ENCODE measurements at regions not wholly inside any gene's neighbourhood (a gene's known extent, or its start where the extent isn't known, plus 50 kb on each side); places are given as distances from the start of the nearest gene placed in this dataset.

DNA sequence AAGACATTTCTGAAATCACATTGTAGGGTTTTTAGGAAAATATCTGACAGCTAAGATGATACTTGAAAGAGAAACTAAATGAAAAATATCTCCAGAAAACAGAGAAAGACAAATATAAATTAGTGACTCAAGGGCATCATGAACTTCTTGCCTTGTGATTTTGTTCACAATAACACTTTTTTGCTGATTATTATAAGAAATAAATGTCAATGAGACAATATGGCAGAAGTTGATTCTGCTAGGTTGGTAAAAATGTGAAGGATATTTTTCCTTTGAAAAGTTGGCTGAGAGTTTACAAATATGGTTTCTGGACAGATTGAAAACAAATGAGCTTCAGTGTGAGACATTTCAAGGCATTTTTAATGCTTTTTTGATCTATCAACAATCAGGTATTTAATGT, 1631.2 kb upstream of the ACVR2A start:
- Mint-ChIP-seq H3K9me3 (peaks cover 0 to 6% (median 4%) of the 10 kb centered on the region in 3 donors), H3K4me1 (no peaks in the 10 kb centered on the region), H3K27ac (no peak overlapping the region), H3K4me3 (no peak overlapping the region), H3K27me3 (no peaks in the 10 kb centered on the region), H3K36me3 (no peaks in the 10 kb centered on the region)

DNA sequence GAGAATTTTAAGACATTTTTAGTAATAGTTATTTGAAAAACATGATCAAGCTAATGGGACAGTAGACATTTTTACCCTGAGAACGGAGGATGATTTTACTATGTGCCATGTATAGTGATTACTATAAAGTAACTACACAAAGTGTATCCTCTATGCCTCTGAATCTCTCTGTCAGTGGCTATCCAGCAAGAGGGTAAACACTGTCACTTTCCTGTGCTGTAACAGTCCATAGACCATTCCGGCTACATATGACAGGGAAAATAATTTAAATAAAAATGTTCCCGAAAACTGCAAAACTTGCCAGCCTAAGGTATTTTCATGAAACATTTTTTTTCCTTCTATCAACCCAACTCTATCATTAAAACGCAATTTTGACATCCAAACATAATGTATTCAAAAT, 1632.2 kb upstream of the ACVR2A start:
- Mint-ChIP-seq H3K27ac (no peak overlapping the region), H3K4me1 (no peaks in the 10 kb centered on the region), H3K36me3 (no peaks in the 10 kb centered on the region), H3K4me3 (no peak overlapping the region), H3K27me3 (no peaks in the 10 kb centered on the region), H3K9me3 (peaks cover 0 to 6% (median 4%) of the 10 kb centered on the region in 3 donors)

DNA sequence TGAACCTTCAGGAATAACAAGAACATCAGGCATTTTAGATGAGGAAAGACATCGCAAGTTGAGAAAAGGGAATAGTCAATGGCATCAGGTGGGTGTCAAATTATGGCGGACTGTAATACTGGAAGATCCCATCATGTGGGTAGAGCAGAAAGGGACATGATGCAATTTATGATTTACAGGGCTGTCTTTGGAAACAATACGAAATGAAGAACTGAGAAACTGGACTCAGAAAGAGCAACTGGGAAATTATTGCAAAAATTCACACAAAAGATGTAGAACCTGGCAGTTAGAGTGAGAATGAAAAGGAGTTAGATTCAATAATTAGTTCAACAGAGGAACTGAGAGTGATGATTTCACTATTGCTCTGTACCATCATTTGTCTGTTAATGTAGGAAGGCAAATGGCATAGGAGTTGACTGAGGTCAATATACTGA, 1635.0 kb upstream of the ACVR2A start:
- H3K27me3 Mint-ChIP-seq = no peaks in the 10 kb centered on the region
- no peak overlapping the region for H3K4me3 Mint-ChIP-seq
- no peaks in the 10 kb centered on the region for H3K36me3 Mint-ChIP-seq
- H3K9me3 Mint-ChIP-seq = peaks cover 0 to 6% (median 2%) of the 10 kb centered on the region in 3 donors
- no peaks in the 10 kb centered on the region for H3K4me1 Mint-ChIP-seq
- H3K27ac Mint-ChIP-seq = no peak overlapping the region

DNA sequence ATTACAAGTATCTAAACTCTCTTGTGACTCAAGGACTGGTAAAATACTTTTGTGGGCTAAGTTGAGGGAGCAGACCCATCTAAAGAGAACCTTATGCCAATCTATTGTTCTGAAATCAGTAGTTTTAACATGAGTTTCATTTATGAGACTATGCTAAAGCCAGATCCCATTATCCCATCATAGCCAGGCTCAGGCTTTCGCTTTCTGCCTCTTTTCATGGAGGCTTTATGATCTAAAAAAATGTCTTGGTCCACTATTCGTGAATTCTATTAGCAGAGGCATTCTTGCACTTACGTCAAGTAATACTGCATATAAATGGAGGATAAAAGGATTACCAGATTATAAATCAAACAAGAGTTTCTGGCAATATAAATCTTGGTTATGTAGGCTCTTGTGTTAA, 1636.9 kb upstream of the ACVR2A start:
- H3K4me1 Mint-ChIP-seq = no peaks in the 10 kb centered on the region
- H3K4me3 Mint-ChIP-seq = no peak overlapping the region
- H3K27me3 Mint-ChIP-seq = no peaks in the 10 kb centered on the region
- H3K9me3 Mint-ChIP-seq = peaks cover 0 to 6% (median 2%) of the 10 kb centered on the region in 3 donors
- H3K27ac Mint-ChIP-seq = no peak overlapping the region
- H3K36me3 Mint-ChIP-seq = no peaks in the 10 kb centered on the region

DNA sequence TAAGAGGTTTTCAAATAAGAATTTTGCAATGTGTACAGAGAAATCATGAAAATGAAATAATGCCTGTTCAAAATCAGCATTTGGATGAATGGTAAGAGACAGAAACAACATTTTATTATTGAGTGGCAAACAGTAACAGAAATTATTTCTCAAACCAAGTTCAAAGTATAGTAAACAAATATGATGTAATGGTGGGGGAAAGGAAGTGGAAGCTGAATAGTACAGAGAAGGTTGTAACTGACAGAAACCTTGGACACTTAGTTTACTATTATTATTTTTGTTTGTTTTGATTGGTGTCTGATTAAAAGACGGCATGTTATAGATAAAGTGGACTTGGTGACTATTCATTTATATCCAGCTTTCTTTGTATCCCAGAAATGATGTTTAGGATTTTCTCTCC, 1637.4 kb upstream of the ACVR2A start:
- Mint-ChIP-seq H3K36me3 (no peaks in the 10 kb centered on the region), H3K4me1 (no peaks in the 10 kb centered on the region), H3K9me3 (peaks cover 0 to 6% (median 2%) of the 10 kb centered on the region in 3 donors), H3K4me3 (no peak overlapping the region), H3K27ac (no peak overlapping the region), H3K27me3 (no peaks in the 10 kb centered on the region)

DNA sequence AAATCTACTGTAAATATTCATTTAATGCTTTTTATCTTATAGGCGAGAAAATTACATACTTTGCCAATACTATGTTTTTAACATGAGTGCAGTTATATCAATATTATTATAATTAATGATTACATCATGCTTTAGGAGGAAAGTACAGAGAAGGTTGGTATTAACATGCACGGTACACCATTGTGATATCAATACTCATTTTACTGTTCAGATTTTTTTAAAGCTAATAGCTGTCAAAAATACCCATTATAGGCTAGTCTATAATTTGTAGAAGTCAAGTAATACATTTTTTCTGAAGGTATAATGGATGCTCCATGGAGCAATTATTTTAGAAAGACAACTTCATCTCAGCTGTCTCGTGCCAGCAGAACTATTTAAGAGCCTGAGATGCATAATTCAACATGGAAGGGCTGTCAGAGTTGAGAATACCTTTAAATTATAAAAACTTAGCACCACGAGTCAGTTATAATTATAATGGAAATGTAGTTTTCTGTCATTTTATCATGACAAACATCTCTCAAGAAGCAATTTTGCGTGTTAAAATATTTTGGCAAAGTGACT, 1641.7 kb upstream of the ACVR2A start:
- H3K4me1 Mint-ChIP-seq = no peaks in the 10 kb centered on the region
- no peaks in the 10 kb centered on the region for H3K9me3 Mint-ChIP-seq
- no peaks in the 10 kb centered on the region for H3K36me3 Mint-ChIP-seq
- H3K4me3 Mint-ChIP-seq = no peak overlapping the region
- H3K27ac Mint-ChIP-seq = no peak overlapping the region
- H3K27me3 Mint-ChIP-seq = no peaks in the 10 kb centered on the region

DNA sequence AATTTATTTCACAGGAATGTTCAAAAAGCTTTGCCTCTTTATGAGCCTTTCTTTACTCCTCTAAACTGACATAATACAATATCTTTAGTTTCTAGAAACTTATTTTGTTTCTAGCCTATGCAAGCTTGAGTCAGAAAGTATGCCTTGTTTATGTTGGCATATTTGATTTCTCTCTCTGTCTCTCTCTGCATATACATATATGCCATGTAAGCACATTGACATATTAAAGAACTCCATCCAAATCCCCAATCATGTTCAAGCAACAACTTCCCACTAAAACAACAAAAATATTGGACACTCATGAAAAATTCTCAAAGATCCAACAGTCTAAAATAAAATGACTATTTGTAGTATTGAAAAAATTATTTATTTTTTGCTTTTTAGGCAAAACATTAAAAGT, 1651.2 kb upstream of the ACVR2A start:
- Mint-ChIP-seq H3K27me3 (no peaks in the 10 kb centered on the region), H3K27ac (no peak overlapping the region), H3K36me3 (no peaks in the 10 kb centered on the region), H3K9me3 (no peaks in the 10 kb centered on the region), H3K4me3 (no peak overlapping the region), H3K4me1 (no peaks in the 10 kb centered on the region)

DNA sequence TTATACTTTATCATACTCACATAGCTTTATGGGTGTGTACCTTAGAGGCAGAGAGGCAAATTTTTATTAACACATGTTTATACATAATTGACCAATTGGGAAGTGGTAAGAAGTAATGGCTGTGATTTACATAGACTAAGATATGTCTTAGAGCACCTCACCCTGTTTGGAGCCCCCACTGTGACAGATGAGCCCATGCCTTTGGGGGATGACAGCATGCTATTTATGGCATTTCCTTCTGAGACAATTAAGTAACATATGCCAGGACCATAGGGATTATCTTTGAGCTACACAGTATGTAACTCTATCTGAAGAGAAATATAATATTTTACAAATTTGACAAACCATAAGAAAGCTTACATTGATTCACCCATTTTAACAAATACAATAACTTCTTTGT, 1655.3 kb upstream of the ACVR2A start:
- Mint-ChIP-seq H3K27ac (no peak overlapping the region), H3K9me3 (no peaks in the 10 kb centered on the region), H3K4me3 (no peak overlapping the region)

DNA sequence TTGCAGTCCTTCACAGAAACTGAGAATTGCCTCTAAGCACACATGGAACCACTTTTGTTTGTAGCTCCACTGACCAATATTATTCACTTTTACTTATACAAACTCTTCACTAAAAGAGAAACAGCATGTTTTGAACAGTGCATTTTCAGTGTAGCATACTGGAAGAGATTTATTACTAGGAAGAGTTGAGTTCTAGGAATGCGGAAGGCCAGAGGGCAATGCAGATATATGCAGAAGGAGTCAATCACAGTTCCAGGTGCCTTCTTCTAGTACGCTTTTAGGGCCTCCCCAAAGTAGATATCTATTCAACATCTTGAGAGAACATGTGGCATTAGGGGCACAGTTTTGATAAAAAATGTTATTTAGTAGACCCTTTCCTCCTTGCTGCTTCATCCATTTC, 1654.0 kb upstream of the ZEB2 start:
- no peaks in the 10 kb centered on the region for H3K27me3 Mint-ChIP-seq
- H3K9me3 Mint-ChIP-seq = peaks cover 0 to 8% (median 4%) of the 10 kb centered on the region in 3 donors
- H3K4me3 Mint-ChIP-seq = no peak overlapping the region
- H3K27ac Mint-ChIP-seq = no peak overlapping the region
- no peaks in the 10 kb centered on the region for H3K4me1 Mint-ChIP-seq
- H3K36me3 Mint-ChIP-seq = no peaks in the 10 kb centered on the region

More for the DNA sequence above, 1655.3 kb upstream of the ACVR2A start:
- H3K36me3 Mint-ChIP-seq = no peaks in the 10 kb centered on the region
- no peaks in the 10 kb centered on the region for H3K4me1 Mint-ChIP-seq
- no peaks in the 10 kb centered on the region for H3K27me3 Mint-ChIP-seq

DNA sequence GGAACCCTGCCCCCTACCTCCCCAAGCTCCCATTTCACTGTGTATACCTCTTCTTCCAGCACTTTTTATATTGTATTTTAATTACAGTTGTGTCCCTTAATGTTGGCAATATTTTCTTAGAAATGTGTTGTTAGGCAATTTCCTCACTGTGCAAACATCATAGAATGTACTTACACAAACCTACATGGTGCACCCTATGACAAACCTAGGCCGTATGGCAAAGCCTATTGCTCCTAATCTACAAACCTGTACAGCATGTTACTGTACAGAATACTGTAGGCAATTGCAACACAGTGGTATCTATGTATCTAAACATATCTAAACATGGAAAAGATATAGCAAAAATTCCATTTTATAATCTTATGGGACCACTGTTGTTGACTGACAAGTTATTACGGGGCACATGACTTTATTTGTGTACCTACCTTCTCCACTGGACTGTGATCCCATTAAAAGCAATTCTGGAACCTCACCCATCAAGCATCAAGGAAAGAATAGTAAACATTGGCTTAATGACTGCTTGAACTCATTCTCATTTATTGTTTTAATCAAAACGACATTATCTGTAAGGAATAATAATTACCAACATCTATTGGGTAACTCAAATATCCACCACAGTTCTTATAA, 1641.5 kb upstream of the ZEB2 start:
- H3K36me3 Mint-ChIP-seq = no peaks in the 10 kb centered on the region
- no peak overlapping the region for H3K27ac Mint-ChIP-seq
- no peaks in the 10 kb centered on the region for H3K9me3 Mint-ChIP-seq
- H3K4me1 Mint-ChIP-seq = no peaks in the 10 kb centered on the region
- peaks cover 1% of the 10 kb centered on the region for H3K27me3 Mint-ChIP-seq
- no peak overlapping the region for H3K4me3 Mint-ChIP-seq

DNA sequence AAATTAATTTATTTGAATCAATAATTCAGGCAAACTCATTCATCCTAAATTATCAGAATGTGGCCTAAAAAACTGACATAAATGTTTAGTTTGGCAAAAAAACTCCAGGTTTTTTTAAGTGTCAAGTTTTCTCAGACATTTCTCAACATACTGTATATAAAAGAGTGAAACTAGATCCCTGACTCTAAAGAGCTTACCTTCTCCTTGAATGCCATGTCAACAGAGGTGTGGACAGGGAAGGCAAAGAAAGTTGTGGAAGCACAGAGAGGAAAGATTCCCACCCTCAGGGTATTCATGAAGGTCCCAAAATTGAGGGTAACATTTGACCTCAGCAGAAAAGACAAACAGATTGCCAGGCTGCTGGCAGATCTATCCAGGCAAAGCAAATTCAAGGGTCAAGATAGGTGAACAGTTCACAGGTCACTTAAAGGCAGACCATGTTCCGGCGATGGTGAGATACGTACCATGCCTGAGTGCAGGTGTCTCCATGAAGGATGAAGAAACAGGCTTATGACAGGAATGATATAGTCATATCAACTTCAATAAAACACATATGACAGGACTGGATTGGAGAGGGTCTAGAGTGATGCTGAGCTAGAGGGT, 1638.3 kb upstream of the ZEB2 start:
- Mint-ChIP-seq H3K27ac (no peak overlapping the region), H3K4me3 (no peak overlapping the region), H3K36me3 (no peaks in the 10 kb centered on the region), H3K4me1 (no peaks in the 10 kb centered on the region), H3K9me3 (no peaks in the 10 kb centered on the region), H3K27me3 (peaks cover 1% of the 10 kb centered on the region)

DNA sequence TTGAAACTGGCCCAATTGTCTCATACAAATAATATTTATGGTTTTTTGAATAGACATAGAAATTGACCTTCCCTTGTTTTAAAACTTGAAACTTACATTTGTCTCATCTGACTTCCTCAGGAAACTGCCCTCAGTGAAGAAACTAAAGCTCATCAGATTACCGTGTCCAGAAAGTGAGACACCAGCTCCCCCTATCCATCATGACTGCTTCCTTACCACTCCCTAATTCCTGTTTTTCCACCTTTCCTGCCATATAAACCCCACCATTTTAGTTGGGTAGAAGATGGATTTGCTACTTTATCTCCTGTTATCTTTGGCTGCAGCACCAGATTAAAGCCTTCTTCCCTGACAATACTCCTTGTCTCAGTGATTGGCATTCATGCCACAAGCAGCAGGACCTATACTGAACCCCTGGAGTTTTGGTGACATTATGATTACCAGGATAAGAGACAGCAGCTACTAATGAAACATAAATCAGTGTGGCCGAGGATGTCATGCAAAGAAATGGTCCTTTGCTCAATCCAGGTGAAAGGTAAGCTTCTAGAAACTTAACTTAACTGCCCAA, 1627.6 kb upstream of the ZEB2 start:
- peaks cover 0 to 3% (median 0%) of the 10 kb centered on the region in 3 donors for H3K9me3 Mint-ChIP-seq
- no peaks in the 10 kb centered on the region for H3K36me3 Mint-ChIP-seq
- no peak overlapping the region for H3K27ac Mint-ChIP-seq
- H3K27me3 Mint-ChIP-seq = no peaks in the 10 kb centered on the region
- no peak overlapping the region for H3K4me3 Mint-ChIP-seq
- H3K4me1 Mint-ChIP-seq = no peaks in the 10 kb centered on the region

DNA sequence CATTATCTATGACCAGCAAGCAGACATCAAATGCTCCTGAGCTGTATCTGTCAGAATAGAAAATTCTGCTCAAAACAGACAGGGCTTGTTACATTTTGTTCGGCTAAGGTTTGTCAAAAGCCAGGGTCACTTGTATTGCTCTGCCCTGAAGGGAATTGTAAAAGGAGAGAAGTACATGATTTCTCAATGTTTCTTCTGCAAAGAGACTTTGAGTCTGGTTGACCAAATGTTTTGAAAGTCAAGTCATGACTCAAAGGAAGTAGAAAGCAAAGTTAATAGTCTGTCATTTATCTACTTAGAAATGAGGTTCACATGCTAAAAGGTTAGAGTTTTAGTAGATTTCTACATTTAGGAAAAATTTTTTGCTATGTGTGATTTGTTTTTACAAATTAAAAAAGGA, 1624.1 kb upstream of the ZEB2 start:
- H3K27me3 Mint-ChIP-seq = no peaks in the 10 kb centered on the region
- no peak overlapping the region for H3K4me3 Mint-ChIP-seq
- peaks cover 0 to 3% (median 0%) of the 10 kb centered on the region in 3 donors for H3K9me3 Mint-ChIP-seq
- H3K4me1 Mint-ChIP-seq = no peaks in the 10 kb centered on the region
- H3K36me3 Mint-ChIP-seq = no peaks in the 10 kb centered on the region
- H3K27ac Mint-ChIP-seq = no peak overlapping the region

DNA sequence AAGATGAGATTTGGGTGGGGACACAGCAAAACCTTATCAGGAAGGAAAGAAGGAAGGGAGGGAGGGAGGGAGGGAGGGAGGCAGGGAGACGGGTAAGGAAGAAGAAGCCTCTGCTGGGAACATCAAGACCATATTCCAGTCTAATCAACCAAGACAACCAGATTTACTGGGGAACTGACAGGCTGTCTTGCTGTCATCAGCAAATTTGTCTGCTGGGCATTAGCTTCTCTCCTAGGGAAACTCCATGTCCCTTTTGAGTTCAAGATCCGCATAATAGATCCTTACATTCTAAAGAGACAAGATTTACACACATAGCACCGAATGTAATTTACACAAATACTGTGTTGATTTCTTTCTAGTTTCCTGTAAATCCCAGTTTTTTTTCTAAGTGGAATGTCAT, 1618.9 kb upstream of the ZEB2 start:
- no peaks in the 10 kb centered on the region for H3K4me1 Mint-ChIP-seq
- no peaks in the 10 kb centered on the region for H3K27me3 Mint-ChIP-seq
- H3K9me3 Mint-ChIP-seq = peaks cover 0 to 4% (median 0%) of the 10 kb centered on the region in 3 donors
- no peaks in the 10 kb centered on the region for H3K36me3 Mint-ChIP-seq
- H3K4me3 Mint-ChIP-seq = no peak overlapping the region
- no peak overlapping the region for H3K27ac Mint-ChIP-seq

DNA sequence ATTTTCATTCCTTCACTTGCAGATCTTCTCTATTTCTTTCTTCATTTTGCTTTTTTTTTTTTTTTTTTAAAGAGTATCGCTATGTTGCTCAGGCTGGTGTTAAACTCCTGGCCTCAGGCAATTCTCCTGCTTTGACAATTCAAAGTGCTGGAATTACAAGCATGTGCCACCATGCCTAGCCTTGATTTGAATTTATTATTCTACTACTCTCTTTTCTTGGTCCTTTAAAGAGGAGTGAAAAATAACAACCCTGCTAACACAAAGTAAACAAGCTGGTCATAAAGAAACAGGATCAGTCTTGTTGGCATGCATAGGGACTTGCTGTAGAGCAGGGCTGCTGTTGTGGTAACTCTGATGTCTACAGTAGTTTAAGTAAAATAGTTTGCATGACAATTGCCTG, 1615.3 kb upstream of the ZEB2 start:
- Mint-ChIP-seq H3K27me3 (no peaks in the 10 kb centered on the region), H3K36me3 (no peaks in the 10 kb centered on the region), H3K27ac (no peak overlapping the region), H3K9me3 (peaks cover 0 to 4% (median 0%) of the 10 kb centered on the region in 3 donors), H3K4me3 (no peak overlapping the region), H3K4me1 (no peaks in the 10 kb centered on the region)

DNA sequence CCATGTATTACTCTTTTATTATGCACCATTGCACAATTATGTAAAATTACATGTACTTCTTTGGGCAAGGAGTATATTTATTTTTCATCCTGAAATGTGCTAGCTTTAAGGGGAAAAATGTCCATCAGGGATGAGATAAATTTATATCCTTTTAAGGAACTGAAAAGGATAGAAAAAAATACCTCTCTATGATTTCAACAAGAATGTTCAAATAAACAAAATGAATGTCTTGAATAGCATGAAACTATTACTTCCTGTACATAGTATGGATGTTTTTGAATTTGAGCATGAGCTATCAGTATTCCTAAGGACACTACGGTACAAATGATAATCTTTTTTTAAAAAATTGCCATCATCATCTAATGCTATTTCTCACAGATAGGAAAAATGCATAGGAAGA, 1611.9 kb upstream of the ZEB2 start:
- H3K4me1 Mint-ChIP-seq = no peaks in the 10 kb centered on the region
- no peaks in the 10 kb centered on the region for H3K27me3 Mint-ChIP-seq
- no peak overlapping the region for H3K4me3 Mint-ChIP-seq
- H3K36me3 Mint-ChIP-seq = no peaks in the 10 kb centered on the region
- no peaks in the 10 kb centered on the region for H3K9me3 Mint-ChIP-seq
- H3K27ac Mint-ChIP-seq = no peak overlapping the region
